ELR (cell line): ENCODE measurements at regions not wholly inside any gene's neighbourhood (a gene's known extent, or its start where the extent isn't known, plus 50 kb on each side); places are given as distances from the start of the nearest gene placed in this dataset.
"Not testable (repeated sequence)": the region's sequence is repeated elsewhere in the genome, so short reads cannot be mapped to it uniquely, and the experiment has no call there.

ENCODE experiments used
- DNase-seq: peaks from one replicate; pipeline ENCODE4 v3.0.0-alpha.2; 2015; ENCODE audit warnings: low read depth

DNA sequence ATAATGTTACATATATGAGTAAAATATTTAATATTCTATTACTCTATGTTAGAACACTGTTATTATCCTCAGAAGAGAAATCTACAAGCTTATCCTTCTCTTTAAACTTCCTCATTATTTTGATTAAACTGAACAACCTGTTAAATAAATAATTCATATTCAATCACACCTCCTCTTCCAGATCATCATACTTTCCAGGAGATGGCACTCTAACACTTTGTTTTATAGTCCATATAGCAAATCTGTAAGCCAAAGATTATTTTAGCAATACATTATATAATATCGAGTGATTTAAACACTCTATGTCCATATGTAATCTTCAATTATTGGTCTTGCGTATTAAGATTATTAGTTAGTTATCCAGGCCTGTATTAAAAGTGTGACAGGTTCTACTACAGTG is 694.1 kb downstream of the ANKRD7 start:
- peak; percentile 11 for DNase-seq

- no peak for DNase-seq
Measured at GRCh38 chr7:118938845-118939244, 714.3 kb downstream of the ANKRD7 start.

- no peak for DNase-seq
Measured at GRCh38 chr7:118944271-118944670, 719.8 kb downstream of the ANKRD7 start.

DNA sequence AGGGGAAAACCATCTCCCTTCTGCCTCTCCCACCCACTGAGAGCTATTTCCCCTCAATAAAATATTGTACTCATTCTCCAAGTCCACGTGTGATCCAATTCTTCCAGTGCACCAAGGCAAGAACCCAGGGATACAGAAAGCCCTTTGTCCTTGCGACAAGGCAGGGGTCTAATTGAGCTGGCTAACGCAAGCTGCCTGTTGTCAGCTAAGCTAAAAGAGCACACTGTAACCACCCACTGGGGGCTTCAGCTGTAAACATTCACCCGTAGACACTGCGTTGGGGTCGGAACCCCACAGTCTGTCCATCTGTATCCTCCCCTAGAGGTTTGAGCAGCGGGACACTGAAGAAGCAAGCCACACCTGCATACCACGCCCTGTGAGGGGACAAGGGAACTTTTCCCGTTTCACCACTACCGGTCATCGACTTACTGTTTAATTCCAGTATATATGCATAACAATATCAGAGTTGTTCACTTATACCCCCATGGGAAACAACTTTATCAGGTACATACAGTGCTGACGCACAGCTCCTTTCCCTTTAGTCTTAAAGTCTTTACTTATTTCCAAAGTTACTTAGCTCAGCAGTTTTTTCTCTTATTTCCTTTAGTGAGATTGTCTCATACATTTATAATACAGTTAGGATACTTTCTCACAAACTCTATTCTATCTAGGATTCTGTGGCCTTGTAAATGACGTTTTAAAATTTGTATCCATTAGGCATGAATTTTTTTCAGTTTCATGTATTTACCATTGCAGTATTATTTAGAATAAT is 721.6 kb downstream of the ANKRD7 start:
- no peak for DNase-seq

DNA sequence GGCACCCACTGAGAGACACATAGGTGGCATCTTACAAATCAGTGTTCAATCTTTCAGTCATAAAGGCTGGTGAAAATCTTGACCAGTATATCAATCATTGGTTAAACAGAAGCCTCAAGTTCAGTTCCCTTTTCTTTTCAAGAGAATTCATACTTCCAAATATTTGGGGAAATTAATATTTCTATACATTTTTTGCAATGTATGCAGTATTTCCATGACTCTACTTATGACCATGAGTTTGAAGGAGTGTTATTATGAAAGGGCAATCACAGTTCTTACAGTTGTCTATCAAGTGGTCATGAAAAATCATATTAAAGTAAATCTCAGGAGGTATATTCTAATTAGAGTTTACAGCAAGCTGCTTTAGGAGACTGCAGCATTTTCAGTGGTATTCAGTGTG is 724.0 kb downstream of the ANKRD7 start:
- no peak for DNase-seq

GRCh38 chr7:118949031-118949430 is 724.5 kb downstream of the ANKRD7 start:
- DNase-seq: peak; percentile 0

DNA sequence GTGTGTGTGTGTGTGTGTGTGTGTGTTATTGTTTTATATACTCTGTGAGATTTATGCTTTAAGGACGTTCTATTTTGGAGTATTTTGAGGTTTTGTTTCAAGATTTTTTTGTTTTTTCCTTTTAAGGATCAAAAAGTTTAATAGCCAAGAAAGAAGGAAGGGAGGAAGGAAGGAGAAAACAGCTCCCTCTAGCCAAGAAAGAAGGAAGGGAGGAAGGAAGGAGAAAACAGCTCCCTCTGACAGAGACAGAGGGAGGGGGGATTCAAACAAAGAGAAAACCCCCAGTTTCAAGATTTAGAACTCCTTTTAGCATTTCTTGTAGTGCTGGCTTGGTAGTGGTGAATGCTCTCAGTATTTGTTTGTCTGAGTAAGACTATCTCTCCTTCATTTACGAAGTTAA is 731.8 kb downstream of the ANKRD7 start:
- DNase-seq: not testable (repeated sequence)

GRCh38 chr7:118969370-118969769 is 744.9 kb downstream of the ANKRD7 start:
- DNase-seq: no peak

DNA sequence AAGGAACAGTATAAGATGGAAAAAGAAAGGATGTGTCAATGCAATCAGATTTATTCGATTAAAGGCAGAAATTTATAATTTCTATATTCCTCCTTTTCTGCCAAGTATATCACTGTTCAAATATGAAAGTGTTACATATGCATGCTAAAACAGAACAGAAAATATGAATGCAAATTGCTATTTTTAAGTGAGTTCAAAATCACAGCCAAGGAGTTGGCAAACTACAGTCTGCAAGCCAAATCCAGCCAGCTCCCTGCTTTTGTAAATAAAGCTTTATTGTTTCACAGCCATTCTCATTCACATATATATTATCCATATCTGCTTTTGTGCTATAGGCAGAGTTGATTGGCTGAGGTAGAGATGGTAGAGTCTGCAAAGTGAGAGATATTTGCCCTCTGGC is 747.2 kb downstream of the ANKRD7 start:
- no peak for DNase-seq

DNA sequence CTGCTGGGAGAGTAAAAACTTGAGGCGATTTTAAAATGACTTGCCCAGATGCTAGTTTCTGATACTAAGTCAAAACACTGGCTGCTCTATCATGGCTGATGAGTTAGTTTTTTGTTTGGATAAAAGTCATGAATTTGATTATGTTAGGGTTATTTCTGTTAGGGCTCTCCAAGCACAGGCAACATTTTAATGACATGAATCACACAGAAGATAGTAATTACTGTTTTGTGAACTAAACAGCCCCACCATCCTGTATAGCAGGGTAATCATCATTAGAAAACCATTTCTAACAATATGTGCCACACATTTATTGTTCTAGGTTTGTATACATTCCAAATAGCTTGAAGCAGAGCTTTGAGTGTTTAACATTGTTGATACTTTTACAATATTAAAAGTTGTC is 750.3 kb downstream of the ANKRD7 start:
- DNase-seq: no peak

- no peak for DNase-seq
Measured at GRCh38 chr7:118995350-118995749, 770.8 kb downstream of the ANKRD7 start.

- DNase-seq: no peak
Measured at GRCh38 chr7:119007236-119007635, 782.7 kb downstream of the ANKRD7 start.

GRCh38 chr7:119010635-119011034 is 786.1 kb downstream of the ANKRD7 start:
- no peak for DNase-seq

- no peak for DNase-seq
Measured at GRCh38 chr7:119026391-119026790, 801.9 kb downstream of the ANKRD7 start.

- DNase-seq: no peak
Measured at GRCh38 chr7:119028736-119029135, 804.2 kb downstream of the ANKRD7 start.

GRCh38 chr7:119032136-119032535 is 807.6 kb downstream of the ANKRD7 start:
- DNase-seq: not testable (repeated sequence)

DNA sequence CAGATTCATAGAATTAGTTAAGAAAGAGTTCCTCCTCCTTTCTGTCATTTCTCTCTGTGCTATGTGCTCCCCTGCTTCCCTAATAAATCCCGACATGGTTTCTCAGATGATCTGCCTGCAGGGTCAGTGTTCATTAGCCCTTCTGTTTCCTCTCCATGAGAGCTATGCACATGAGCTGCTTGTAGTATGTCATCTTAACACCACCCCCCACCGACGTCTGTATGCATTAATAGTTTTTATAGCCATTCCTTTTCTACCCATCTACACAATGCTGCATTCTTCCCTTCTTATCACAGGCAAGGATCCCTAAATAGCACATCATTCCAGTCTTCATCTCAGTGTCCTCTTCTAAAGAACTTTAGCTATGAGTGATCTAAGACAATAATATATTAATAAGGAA is 809.1 kb downstream of the ANKRD7 start:
- no peak for DNase-seq

- DNase-seq: no peak
Measured at GRCh38 chr7:119037941-119038340, 813.4 kb downstream of the ANKRD7 start.

DNA sequence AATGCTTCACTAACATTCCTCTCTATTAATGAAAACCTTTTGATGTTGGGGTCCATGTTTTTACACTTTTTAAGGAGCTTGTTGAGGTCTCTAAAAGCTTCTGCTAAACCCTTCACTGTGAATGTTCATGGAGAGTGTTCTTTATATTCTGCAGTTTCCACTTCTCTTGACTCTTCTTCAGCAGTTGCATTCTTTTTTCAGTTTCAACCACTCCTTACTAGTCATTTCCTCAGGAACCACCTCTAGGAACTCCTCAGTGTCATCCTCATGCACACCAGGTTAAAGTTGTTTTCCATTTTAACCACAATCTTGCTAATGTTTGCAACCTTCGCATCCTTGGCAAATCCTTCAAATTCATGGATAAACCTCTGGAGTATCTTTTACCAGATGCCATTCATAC is 821.6 kb downstream of the ANKRD7 start:
- no peak for DNase-seq

DNA sequence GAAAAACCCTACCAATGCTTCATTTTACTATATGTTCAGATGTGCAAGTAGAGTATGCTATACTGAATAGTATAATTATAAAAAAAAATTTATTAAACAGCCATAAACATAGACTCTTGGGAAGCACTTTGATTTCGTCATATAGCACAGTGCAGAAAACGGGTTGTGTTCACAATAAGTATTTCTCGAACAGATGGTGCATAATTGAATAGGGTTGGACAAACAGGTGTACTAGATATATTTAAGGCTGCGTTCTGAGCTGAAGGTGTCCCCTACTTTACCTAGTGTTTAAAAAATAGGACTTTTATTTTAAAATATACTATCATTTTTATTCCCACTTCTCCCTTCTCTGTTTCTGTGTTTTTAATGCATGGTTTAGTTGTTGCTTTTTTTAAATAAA is 841.5 kb downstream of the ANKRD7 start:
- no peak for DNase-seq

GRCh38 chr7:119086026-119086425 is 861.5 kb downstream of the ANKRD7 start:
- no peak for DNase-seq

DNA sequence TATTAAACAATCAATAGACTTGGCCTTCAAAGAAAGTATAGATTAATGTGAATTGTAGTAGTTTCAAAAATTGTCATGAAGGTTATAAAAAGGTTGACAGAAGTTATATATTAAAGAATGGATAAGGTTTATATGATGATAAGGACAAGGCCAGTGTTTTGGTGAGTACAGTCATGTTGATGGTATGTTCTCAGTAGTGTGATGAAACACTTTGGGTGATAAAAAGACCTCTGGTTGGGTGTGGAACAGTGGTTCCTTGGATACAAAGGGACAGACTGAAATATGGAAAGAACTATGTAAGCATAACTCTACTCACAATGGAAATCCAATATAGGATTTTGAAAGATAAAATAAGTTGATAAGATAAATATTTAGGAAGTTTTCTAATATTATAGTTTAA is 866.3 kb downstream of the ANKRD7 start:
- DNase-seq: no peak

- DNase-seq: no peak
Measured at GRCh38 chr7:119096683-119097082, 872.2 kb downstream of the ANKRD7 start.

DNA sequence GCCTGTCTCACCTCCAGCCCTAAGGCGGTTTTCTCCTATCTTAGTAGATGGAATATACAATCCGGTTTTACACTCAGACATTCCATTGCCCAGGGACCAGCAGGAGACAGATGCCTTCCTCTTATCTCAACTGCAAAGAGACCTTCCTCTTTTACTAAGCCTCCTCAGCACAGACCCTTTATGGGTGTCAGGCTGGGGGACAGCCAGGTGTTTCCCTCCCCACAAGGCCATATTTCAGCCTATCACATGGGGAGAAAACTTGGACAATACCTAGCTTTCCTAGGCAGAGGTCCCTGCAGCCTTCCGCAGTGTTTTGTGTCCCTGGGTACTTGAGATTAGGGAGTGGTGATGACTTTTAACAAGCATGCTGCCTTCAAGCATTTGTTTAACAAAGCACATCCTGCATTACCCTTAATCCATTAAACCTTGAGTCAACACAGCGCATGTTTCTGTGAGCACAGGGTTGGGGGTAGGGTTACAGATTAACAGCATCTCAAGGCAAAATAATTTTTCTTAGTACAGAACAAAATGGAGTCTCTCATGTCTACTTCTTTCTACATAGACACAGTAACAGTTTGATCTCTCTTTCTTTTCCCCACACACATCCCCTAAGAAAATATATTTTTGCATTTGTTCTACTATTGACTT is 876.2 kb downstream of the ANKRD7 start:
- DNase-seq: not testable (repeated sequence)
